HG03039 (cell line): ENCODE measurements at regions not wholly inside any gene's neighbourhood (a gene's known extent, or its start where the extent isn't known, plus 50 kb on each side); places are given as distances from the start of the nearest gene placed in this dataset.
"Not testable (repeated sequence)": the region's sequence is repeated elsewhere in the genome, so short reads cannot be mapped to it uniquely, and the experiment has no call there.

Source experiments
- ATAC-seq: cut with Tn5 transposase; IDR thresholded peaks from one replicate; pipeline ENCODE4 v1.9.1; 2021; ENCODE audit warnings: mild to moderate bottlenecking, moderate library complexity; ENCODE audit not compliant: unreplicated experiment

DNA sequence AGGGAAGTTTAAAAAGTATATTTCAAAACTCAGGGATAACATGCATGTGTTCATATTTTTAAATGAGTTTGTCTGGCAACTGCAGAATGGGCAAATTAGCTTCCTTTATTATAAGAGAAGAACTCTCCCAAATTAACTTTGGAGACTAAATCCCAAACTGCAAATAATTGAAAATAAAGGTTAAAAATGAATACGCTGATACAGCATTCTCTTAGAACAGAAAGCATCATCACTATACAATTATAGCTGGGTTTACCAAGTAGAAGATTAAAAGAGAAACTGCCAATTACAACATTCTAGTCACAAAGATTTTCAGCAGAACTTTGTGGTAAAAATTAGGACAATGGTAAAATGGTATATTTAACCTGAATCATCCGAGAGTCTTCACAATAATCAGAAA lies 73.3 kb downstream of the OLFM4 start:
- no peak for ATAC-seq

DNA sequence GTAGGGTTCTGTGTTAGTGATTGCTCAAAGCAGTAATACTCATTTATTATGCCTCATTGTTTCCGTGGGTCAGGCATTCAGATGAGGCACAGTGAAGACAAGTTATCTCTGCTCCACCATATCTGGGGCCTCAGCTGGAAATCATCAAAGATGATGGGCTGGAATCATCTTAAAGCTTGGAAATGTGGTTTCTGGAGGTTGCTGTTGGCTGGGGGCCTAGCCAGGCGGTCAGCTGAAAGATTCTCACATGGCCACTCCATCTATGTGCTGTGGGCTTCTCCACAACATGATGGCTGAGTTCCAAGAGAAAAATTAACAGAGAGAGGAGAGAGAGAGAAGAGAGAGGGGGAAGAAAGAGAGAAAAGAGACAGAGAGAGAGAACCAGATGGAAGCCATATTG lies 75.5 kb downstream of the OLFM4 start:
- ATAC-seq = no peak

DNA sequence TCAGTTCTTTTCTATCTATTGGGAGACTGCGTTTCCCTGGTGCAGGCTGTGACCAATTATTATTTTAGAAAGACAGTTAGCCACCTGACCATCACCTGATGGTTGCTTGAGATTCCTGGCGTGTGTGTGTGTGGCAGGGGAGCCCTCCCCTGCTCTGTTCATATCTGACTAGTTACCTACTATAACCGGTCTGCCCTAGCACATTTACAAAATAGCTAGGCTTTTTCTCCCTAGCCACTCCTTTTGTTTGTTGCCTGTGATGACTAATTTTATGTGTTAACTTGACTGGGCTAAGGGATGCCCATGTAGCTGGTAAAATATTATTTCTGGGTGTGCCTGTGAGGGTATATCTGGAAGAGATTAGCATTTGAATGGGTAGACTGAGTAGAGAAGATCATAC lies 76.9 kb downstream of the OLFM4 start:
- ATAC-seq = no peak

DNA sequence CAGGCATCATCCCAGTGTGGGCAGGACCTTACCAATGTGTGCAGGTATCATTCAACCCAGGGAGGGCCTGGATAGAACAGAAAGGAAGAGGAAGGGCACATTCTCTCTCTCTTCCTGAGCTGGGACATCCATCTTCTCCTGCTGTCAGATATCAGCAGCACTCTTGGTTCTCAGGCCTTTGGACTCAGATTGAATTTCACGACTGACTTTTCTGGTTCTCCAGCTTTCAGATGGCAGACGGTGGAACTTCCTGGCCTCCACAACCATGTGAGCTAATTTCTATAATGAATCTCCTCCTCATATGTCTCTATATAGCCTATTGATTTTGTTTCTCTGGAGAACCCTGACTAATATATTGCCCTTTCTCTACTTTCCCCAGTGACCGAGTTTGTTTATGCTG lies 77.3 kb downstream of the OLFM4 start:
- ATAC-seq = no peak

DNA sequence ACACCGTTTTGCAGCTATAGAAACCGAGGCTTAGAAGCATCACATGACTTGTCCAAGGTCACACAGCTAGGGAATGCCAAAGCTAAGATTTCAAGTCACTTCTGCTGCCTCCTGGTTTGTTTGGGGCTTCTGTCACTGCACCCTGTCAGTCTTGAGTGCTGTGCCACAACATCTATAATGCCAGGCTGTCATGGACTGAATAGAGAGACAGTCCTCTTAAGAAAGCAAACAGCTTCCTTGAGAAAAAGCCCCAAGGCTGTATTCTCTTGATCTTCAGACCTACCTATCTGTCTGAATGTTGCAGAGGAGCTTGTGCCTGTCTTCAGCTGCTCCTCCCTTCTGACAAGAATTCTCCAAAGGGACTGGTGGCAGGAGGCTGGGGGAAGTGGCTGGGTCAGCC lies 81.6 kb downstream of the OLFM4 start:
- no peak for ATAC-seq

DNA sequence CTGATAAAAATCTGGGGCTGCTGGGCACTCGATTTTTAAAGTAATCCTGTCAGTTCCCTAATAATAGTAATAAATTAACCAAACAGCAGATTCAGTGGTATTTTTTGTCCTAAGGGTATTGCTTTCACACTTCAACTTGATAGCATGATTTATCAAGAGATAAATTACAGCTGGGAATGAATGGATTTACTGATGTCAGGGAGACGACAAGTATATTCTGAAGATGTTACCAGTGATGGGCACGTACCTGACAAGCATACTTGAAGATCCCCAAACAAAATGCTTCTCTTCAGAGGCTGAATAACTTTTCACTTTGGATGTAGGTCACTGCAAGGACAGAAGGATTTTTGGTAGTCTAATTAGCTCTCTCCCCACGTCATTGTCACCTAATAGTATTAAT lies 82.0 kb downstream of the OLFM4 start:
- no peak for ATAC-seq

DNA sequence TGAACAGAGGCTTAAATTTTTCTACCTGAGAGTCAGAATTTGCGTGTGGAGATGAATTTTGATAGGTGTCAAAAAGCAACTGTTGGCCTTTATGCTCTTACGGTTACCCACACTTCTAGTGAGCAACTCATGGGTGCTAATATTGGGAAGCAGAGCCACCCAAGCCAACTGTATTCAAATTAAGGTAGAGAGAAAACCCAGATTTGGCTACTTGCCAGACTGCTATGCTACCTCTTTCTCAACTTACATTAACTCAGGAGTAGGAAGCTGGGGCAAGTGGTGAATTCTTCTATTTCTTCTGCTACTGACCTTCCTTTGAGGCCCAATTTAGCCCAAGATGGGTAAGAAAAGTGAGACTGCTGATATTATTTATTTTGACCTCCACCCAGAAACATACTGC lies 83.9 kb downstream of the OLFM4 start:
- no peak for ATAC-seq

DNA sequence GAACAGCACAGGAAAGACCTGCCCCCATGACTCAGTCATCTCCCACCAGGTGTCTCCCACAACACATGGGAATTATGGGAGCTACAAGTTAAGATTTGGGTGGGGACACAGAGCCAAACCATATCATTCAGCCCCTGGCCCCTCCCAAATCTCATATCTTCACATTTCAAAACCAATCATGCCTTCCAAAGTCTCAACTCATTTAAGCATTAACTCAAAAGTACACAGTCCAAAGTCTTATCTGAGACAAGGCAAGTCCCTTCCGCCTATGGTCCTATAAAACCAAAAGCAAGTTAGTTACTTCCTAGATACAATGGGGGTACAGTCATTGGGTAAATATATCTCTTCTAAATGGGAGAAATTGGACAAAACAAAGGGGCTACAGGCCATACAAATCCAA lies 88.4 kb downstream of the OLFM4 start:
- ATAC-seq = not testable (repeated sequence)

DNA sequence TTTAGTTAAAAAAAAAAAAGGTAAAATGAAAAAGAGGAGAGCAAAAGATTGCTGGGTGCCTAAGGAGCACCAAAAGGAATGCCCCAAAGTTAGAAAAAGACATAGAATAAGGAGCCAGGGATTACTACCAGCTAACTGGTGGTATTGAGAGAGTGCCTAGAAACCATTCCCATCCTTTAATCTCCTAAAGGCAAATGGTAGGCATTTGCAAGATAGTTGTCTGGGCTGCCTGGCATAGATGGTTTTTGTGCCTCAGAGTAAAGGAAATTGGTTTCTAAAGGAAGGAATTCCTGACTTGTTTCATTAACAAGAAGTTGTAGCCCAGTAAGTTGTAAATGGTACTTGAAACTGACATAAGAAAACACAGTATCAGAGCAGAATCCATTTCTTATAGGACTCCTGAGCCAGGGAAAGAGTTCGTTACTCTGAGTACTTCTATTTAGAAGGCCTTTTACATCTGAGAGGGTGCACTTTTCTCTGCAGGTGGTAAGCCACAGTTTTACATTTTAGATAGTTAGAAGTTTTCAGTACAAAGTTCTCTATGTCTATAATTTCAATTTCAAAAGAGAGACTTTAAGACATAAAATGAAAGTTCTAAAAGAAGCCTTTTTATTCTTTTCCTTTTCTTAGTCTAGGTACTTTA lies 92.6 kb downstream of the OLFM4 start:
- no peak for ATAC-seq

DNA sequence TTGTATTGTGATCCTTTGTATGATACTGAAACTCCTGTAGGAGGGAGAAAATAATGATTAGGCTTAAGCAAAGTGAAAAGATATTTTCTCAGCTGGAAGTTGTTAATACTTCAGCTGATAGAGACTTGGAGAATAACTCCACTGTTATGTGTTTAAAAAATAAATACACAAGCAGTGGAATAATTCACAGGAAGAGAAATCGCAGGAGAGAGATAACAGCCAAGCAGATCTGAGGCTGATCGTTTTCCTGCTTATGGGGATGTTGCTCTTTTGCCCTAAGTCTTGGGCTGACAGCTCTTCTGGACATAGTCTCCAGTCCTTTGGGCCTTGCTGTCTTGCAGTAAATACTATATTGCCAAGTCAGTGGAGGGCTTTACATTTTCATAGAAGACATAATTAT lies 93.3 kb downstream of the OLFM4 start:
- ATAC-seq = no peak

DNA sequence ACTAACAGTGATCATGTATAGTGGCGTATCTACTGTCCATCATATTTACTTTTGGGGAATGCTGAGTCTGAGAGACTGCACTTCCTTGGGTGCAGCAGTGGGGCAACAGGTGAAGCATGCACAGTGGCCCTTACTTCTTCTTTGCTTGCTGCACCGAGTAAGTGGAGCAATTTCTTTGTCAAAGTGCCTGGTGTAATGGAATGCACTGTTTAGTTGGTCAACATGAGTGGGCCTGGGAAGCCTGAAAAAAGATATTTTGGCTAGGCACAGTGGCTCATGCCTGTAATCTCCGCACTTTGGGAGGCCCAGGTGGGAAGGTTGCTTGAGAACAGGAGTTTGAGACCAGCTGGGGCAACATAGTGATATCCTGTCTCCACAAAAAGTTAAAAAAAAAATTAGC lies 94.9 kb downstream of the OLFM4 start:
- ATAC-seq = no peak

DNA sequence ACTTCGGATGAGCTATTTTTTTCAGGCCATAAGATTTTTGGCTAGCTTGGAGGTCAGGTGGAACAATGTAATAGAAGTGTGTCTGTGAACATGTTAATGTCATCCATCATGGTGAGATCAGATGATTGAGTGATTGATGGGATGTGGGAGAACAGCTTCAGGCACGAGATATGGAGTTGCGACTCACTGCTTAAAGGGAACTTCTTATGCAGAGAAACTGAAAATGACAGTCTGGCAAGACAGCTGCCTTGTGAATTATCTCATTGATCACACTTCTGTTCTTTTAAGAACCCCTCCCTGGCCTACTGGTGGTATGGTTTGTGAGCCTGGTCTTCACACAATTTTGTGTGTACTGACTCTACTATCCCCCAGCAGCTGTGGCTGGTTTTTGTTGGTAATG lies 96.0 kb downstream of the OLFM4 start:
- ATAC-seq = no peak

DNA sequence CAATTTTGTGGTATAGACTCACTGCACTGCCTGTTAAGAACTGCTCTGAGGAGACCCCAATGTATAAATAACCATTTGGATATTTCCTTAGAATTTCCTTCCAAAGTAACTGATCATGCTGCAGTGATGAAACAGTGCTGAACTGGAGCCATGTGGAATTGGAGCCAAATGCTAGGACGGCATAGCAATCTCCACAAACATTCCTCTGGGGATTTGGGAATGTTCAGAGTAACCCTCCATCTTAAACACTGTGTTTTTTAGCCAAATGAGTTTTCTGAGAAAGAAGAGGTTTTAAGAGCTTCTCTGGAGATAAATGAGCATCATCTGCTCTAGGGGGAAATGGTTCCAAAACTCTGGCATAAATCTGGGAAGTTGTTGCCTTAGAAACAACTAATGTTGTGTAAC lies 98.2 kb downstream of the OLFM4 start:
- no peak for ATAC-seq

DNA sequence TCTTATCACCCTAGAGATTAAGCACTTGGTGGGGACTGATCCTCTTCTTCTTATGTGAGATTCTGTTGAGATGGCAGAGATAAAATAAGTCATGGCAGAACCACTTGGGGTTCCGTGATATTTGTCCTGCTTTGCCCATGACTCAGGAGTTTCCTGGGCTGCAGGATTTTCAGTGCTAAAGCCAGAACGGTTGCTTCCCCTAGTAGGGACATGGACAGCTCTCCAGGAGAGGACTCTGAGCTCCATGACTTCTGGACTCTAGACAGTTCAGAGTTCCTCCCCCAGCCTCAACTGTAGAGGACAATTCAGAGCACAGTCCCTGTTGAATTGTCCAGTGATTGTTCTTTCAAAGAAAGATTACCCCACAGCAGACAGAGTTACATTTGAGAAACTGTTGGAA lies 98.8 kb downstream of the OLFM4 start:
- no peak for ATAC-seq

DNA sequence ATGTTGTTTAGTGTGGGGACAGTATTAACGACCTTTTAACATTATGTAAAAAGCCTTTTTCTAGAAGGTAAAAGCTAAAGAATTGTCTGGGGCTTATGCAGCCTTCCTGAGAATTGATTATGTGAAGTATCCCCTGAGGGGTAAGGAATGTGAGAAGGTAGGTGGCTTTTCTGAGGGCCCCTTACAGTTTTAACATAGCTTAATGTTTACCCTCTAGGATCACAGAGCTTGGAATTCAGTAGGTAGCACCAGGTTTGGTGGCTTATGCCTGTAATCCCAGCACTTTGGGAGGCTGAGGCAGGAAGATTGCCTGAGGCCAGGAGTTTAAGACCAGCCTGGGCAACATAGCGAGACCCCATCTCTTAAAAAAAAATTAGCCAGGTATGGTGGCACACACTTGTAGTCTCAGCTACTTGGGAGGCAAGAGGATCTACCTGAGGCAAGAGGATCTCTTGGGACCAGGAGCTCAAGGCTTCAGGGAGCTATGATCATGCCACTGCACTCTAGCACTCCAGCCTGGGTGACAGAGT lies 101.3 kb downstream of the OLFM4 start:
- ATAC-seq = no peak

DNA sequence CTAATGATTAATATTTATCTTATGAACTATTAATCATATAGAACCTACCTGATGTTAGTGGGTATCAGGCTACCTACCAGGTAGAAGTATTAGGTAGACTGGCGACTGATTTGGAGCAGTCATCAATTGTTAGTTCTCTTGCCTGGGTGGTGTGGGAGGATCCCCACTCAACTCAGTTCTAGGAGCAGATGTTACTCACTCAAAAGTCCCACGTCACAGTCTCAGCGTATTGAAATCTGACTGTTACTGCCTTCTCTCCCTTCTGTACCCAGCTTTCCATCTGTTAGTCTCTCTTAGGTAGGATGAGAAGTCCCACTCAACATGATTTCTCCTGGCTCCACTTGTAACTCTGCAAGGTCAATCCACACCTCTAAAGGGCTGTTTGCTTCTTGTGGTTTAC lies 102.7 kb downstream of the OLFM4 start:
- ATAC-seq = no peak

DNA sequence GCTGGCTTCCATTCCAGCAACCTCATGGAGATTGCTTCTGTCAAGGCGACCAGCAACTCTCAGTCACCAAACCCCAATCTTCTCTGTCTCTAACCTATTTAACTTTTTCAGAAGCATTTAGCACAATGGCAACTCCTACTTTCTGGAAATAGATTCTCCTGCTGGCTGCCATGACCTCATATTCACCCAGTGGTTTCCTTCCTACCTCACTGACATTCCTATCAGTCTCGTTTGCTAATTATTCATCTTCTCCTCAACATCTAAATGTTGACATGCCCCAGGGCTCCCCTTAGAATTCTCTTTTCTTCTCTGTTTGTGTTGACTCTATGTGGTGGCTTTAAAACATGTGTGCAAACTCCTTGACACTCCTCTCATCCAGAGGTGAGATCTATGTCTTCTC lies 106.7 kb downstream of the OLFM4 start:
- no peak for ATAC-seq

DNA sequence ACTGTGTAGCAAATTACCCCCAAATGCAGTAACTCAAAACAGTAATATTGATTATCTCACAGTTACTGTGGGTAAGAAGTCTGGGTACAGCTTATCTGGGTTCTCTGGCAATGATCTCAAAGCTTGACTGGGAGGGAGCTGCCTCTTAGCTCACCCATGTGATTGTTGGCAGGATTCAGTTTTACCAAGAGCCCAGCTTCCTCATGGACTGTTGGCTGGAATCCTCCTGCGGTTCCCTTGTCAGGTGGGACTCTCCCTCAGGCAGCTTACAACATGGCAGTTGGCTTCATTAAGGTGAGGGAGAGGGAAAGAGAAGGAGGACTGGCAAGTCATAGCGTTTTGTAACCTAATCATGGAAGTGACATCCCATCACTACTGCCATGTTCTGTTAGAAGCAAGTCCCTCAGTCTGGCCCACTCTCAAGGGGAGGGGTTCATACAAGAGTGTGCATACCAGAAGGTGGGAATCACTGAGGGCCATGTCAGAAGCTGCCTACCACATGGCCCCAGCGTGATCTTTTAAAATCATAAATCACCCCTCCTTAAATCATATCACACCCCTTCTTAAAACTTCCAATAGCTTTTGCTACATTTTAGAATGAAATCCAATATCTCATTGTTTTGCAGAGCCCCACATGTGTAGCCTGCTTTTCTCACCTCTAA lies 108.1 kb downstream of the OLFM4 start:
- no peak for ATAC-seq

DNA sequence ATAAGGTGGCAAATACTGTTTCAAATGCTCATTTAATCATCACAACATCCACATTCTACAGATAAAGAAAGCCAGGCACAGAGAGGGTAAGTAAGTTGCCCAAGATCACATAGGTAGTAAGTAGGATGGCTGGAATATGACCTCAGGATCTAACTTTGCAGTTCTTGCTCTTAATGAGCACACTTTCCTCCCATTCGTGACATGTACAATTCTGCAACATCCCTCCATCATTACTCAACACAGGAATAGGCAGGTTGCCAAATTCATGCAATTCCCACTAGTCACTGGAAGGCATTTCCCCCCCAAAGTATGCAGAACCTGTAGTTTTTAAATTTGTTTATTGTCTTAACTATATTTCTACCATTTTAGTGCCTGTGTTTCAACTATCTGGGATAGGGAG lies 109.2 kb downstream of the OLFM4 start:
- ATAC-seq = no peak

DNA sequence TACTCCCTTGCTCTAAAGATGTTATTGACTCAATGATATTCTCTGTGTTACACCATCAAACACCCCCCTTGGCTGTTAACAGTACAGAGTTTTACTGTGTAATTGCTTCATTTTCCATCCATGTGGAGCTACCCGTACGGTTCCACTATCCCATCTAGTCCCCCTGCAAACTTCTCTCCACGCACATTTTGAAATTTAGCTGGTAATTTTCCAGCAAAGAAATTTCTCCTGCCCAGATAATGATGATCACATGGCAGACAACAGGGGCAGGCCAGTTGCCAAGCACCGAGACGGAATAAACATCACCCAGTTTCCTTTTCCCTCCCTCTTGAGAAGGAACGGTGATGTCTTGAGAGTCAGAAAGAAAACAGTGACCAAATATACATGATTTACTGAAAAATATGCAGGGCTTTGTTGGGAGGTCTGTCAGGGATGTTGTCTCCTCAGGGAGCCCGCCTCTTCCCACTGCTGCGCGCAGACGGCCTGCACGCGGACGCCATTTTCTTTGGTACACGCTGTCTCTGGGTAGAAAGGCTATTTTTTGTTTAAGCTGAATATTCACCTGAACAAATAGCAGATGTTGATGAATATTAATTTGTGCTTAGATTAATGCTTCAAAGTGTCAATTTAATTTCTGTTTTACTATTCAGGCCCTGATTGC lies 109.9 kb downstream of the OLFM4 start:
- no peak for ATAC-seq

DNA sequence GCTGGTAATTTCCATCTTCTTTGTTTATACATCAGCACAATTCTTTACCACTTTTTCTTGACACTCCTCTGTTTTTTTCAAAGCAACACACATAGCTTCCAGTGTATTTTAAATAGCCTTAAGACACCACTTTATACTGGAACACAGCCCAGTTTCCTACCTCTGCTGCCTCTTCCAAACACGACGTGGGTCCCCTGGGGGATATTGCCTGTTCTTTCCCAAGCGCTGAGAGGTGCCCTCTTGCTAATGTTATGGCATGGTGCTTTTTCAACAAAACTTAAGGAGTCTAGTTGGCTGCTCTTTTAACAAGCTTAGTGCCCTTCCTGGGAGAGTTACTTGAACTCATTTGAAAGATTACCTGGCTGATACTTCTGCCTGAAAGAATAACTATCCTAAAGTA lies 112.7 kb downstream of the OLFM4 start:
- ATAC-seq = no peak

DNA sequence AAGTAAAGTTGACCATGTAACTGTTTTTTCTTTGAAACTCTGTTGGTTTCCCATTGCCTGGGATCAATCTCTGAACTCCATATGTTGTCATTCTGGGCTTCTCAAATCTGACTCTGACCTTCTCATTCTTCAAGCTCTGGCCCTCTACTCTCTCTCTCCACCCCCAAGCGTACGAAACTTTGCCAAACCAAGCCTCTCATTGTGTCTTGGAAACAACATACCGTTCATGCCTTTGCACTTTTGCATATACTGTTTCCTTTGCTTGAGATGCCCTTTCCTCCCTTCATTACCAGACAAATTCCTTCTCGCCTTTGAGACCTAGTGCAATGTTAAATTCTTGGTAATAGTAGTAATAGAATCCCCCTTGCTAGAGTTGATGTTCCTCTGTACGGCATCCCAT lies 113.7 kb downstream of the OLFM4 start:
- ATAC-seq = no peak
